MCF 10A (cell line): ENCODE measurements at regions not wholly inside any gene's neighbourhood (a gene's known extent, or its start where the extent isn't known, plus 50 kb on each side); places are given as distances from the start of the nearest gene placed in this dataset.

ENCODE experiments used
- BruUV-seq: library from RNA; stranded (reverse); fragments of 400-500 nt; replicated peaks from 2 replicates; lab custom pipeline; 2021; lab: Mats Ljungman, UMichigan
- CTCF ChIA-PET: fragments of 300-600 bp; sonication (Branson Sonifier 250); formaldehyde crosslinking; extraction: SDS; loops from one replicate; lab custom pipeline; 2021; ENCODE audit warnings: antibody characterized with exemption, inconsistent platforms; lab: Yijun Ruan, JAX
- POLR2A ChIA-PET: fragments of 300-600, 350-650 bp; sonication (Branson Sonifier 250); formaldehyde crosslinking; extraction: SDS; loops from one replicate; lab custom pipeline; 2020; ENCODE audit warnings: antibody characterized with exemption, inconsistent platforms; lab: Yijun Ruan, JAX
- DNase-seq: peaks from one replicate; pipeline ENCODE4 v3.0.0-alpha.2; 2018; ENCODE audit not compliant: unreplicated experiment
- H3K27ac Mint-ChIP-seq: one replicate; pipeline ENCODE4 v1.8.0; 2022; ENCODE audit warnings: mild to moderate bottlenecking, low read depth, mixed read lengths; ENCODE audit not compliant: unreplicated experiment
- H3K27me3 Mint-ChIP-seq: one replicate; pipeline ENCODE4 v1.8.0; 2022; ENCODE audit warnings: mixed read lengths; ENCODE audit not compliant: insufficient read depth, unreplicated experiment
- H3K36me3 Mint-ChIP-seq: one replicate; pipeline ENCODE4 v1.8.0; 2022; ENCODE audit warnings: mild to moderate bottlenecking, moderate library complexity, mixed read lengths; ENCODE audit not compliant: insufficient read depth, unreplicated experiment
- H3K4me1 Mint-ChIP-seq: one replicate; pipeline ENCODE4 v1.8.0; 2022; ENCODE audit warnings: mixed read lengths; ENCODE audit not compliant: insufficient read depth, unreplicated experiment
- H3K4me3 Mint-ChIP-seq: one replicate; pipeline ENCODE4 v1.8.0; 2022; ENCODE audit warnings: mild to moderate bottlenecking, moderate library complexity, mixed read lengths; ENCODE audit not compliant: unreplicated experiment
- H3K9me3 Mint-ChIP-seq: one replicate; pipeline ENCODE4 v1.8.0; 2022; ENCODE audit warnings: mixed read lengths; ENCODE audit not compliant: unreplicated experiment
- intact Hi-C: fragments of 100-400 bp; cut with micrococcal nuclease; formaldehyde crosslinking; loops from 2 replicates; pipeline ENCODE4 v1.14.1; 2022
- TF ChIP-seq, protein P1 (sequence below): fragments of 200-600 bp; IDR thresholded peaks from one replicate; pipeline ENCODE4 v1.8.0; 2022; ENCODE audit warnings: antibody characterized with exemption, mild to moderate bottlenecking; ENCODE audit not compliant: unreplicated experiment

DNA sequence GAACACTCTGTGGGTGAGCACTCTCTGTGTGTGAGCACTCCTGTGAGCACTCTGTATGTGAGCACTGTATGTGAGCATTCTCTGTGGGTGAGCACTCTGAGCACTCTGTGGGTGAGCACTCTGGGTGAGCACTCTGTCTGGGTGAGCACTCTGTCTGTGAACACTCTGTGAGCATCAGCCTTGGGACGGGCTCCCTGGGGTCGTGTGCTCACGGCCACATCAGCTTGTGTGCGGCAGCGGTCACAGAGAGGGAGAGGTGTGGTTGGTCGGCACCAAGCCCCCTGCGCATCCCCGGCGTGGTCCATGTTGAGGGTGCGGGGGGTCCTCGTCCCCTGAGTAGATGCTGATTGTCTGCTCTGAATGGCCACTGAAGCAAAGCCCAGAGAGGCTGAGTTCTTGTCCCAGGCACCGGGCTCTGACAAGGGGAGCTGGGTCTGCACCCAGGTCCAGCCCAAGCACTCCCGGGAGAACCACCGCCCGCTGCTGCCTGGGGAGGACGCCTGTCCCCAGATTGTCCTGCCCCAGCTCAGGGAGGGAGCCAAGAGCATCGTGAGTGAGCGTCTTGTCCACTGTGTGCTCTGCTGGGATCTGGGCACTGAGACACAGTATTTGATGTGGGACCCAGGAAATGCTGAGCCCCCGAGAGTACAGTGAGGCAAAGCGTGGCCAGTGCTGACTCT, 143.7 kb downstream of the DNAJB6 start:
- Mint-ChIP-seq H3K9me3 (no peaks in the 10 kb centered on the region), H3K27me3 (no peaks in the 10 kb centered on the region), H3K4me3 (no peak overlapping the region), H3K36me3 (peaks cover 5% of the 10 kb centered on the region), H3K27ac (no peak overlapping the region), H3K4me1 (no peaks in the 10 kb centered on the region)
- TF ChIP-seq, protein P1, sequence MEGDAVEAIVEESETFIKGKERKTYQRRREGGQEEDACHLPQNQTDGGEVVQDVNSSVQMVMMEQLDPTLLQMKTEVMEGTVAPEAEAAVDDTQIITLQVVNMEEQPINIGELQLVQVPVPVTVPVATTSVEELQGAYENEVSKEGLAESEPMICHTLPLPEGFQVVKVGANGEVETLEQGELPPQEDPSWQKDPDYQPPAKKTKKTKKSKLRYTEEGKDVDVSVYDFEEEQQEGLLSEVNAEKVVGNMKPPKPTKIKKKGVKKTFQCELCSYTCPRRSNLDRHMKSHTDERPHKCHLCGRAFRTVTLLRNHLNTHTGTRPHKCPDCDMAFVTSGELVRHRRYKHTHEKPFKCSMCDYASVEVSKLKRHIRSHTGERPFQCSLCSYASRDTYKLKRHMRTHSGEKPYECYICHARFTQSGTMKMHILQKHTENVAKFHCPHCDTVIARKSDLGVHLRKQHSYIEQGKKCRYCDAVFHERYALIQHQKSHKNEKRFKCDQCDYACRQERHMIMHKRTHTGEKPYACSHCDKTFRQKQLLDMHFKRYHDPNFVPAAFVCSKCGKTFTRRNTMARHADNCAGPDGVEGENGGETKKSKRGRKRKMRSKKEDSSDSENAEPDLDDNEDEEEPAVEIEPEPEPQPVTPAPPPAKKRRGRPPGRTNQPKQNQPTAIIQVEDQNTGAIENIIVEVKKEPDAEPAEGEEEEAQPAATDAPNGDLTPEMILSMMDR, result no peak
- BruUV-seq, result no TSS peak
- POLR2A ChIA-PET, result no interaction called here
- intact Hi-C loops, result no loop called here
- DNase-seq, result no peak
- CTCF ChIA-PET, result interaction anchor here (0.9 kb wide), 1 partner anchor 9 kb away, joined by 3 read pairs; no protein-coding TSS in a partner anchor

- H3K4me3 Mint-ChIP-seq, result no peak overlapping the region
- TF ChIP-seq, protein P1, result no peak
- no peaks in the 10 kb centered on the region for H3K4me1 Mint-ChIP-seq
- ChIA-PET CTCF (interaction anchor here (0.9 kb wide), 1 partner anchor 10 kb away, joined by 3 read pairs; no protein-coding TSS in a partner anchor), POLR2A (no interaction called here)
- no peaks in the 10 kb centered on the region for H3K27me3 Mint-ChIP-seq
- BruUV-seq, result no TSS peak
- H3K36me3 Mint-ChIP-seq, result peaks cover 5% of the 10 kb centered on the region
- intact Hi-C loops, result no loop called here
- H3K27ac Mint-ChIP-seq, result no peak overlapping the region
- DNase-seq, result no peak
- H3K9me3 Mint-ChIP-seq, result no peaks in the 10 kb centered on the region
These were observed 144.6 kb downstream of the DNAJB6 start for GRCh38 chr7:157481389-157481788.

DNA sequence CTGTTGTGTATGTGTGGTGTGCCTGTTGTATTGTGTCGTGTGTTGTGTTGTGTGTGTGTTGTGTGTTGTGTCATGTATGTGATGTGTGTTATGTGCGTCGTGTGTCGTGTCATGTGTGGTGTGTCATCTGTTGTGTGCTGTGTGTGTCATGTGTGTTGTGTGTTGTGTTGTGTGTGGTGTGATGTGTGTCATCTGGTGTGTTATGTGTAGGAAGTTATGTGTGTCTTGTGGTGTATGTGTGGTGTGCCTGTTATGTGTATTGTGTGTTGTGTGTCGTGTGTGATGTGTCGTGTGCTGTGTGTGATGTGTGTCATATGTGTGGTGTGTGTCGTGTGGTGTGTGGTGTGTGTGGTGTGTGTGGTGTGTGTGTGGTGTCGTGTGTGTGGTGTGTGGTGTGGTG, 145.2 kb downstream of the DNAJB6 start:
- intact Hi-C loops, result no loop called here
- Mint-ChIP-seq H3K36me3 (peaks cover 5% of the 10 kb centered on the region), H3K9me3 (peaks cover 2% of the 10 kb centered on the region), H3K4me1 (no peaks in the 10 kb centered on the region), H3K4me3 (no peak overlapping the region), H3K27ac (no peak overlapping the region), H3K27me3 (no peaks in the 10 kb centered on the region)
- POLR2A ChIA-PET, result no interaction called here
- BruUV-seq, result no TSS peak
- CTCF ChIA-PET, result no interaction called here
- TF ChIP-seq, protein P1, result no peak
- no peak for DNase-seq

- no peaks in the 10 kb centered on the region for H3K27me3 Mint-ChIP-seq
- CTCF ChIA-PET, result no interaction called here
- H3K9me3 Mint-ChIP-seq, result peaks cover 5% of the 10 kb centered on the region
- POLR2A ChIA-PET, result no interaction called here
- TF ChIP-seq, protein P1, result no peak
- H3K27ac Mint-ChIP-seq, result no peak overlapping the region
- peaks cover 5% of the 10 kb centered on the region for H3K36me3 Mint-ChIP-seq
- no TSS peak for BruUV-seq
- H3K4me1 Mint-ChIP-seq, result no peaks in the 10 kb centered on the region
- DNase-seq, result no peak
- intact Hi-C loops, result no loop called here
- H3K4me3 Mint-ChIP-seq, result no peak overlapping the region
These were observed 145.8 kb downstream of the DNAJB6 start for GRCh38 chr7:157482517-157483087.
